Upper lobe of left lung (tissue), 4 donors: ENCODE measurements at regions not wholly inside any gene's neighbourhood (a gene's known extent, or its start where the extent isn't known, plus 50 kb on each side); places are given as distances from the start of the nearest gene placed in this dataset.

Source experiments
- EP300 ChIP-seq, 4 donors: sonication (generic); formaldehyde crosslinking; IDR thresholded peaks; one replicate each; pipeline ENCODE4 v1.5.1; 2017; ENCODE audit warnings: antibody characterized with exemption in 4 of 4, control low read depth in 2 of 4
- POLR2A ChIP-seq, 4 donors: fragments of 450-650 bp; IDR thresholded peaks; one replicate each; pipeline ENCODE4 v1.5.1; 2016 to 2017; ENCODE audit warnings: antibody characterized with exemption in 4 of 4, mild to moderate bottlenecking in 2 of 4
- POLR2AphosphoS5 ChIP-seq, 2 donors: sonication (generic); formaldehyde crosslinking; IDR thresholded peaks; one replicate each; pipeline ENCODE4 v1.5.1; 2017; ENCODE audit warnings: antibody characterized with exemption in 2 of 2
- TF ChIP-seq, protein P1 (sequence below), 6 experiments: fragments of 450-650 bp in 4 of 6; fragments of 200-600 bp in 2 of 6; sonication (generic) in 2 of 6; IDR thresholded peaks; one replicate each; pipeline ENCODE4 v1.5.1; 2016 to 2019; ENCODE audit warnings: antibody characterized with exemption in 6 of 6

DNA sequence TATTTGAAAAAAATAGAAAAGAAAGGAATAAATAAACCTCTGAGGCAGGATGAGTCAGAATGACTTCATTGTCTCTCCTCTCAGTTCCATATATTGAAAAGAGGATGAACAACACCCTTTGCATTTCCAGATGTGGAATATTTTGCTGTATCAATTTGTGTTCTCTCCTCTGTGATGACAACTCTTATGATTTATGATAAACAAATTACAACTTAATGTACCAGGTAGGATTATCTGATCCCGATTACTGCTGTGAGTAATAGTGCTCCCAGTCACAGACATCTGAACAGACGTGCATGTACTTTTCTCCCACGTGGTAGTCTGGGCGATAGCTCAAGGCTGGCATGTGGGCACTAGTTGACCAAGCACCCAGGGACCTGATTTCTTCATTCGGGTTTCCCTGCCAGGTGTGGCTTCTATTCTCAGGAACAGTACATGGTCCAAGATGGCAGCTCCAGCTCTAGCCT is 142.1 kb upstream of the SULF2 start:
- TF ChIP-seq, protein P1, sequence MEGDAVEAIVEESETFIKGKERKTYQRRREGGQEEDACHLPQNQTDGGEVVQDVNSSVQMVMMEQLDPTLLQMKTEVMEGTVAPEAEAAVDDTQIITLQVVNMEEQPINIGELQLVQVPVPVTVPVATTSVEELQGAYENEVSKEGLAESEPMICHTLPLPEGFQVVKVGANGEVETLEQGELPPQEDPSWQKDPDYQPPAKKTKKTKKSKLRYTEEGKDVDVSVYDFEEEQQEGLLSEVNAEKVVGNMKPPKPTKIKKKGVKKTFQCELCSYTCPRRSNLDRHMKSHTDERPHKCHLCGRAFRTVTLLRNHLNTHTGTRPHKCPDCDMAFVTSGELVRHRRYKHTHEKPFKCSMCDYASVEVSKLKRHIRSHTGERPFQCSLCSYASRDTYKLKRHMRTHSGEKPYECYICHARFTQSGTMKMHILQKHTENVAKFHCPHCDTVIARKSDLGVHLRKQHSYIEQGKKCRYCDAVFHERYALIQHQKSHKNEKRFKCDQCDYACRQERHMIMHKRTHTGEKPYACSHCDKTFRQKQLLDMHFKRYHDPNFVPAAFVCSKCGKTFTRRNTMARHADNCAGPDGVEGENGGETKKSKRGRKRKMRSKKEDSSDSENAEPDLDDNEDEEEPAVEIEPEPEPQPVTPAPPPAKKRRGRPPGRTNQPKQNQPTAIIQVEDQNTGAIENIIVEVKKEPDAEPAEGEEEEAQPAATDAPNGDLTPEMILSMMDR (IDR thresholded peaks at IDR 0.05), result no peak
- TF ChIP-seq POLR2A (IDR thresholded peaks at IDR 0.05) (no peak), EP300 (IDR thresholded peaks at IDR 0.05) (no peak), POLR2AphosphoS5 (IDR thresholded peaks at IDR 0.05) (no peak)
